Left colon (tissue), 2 donors: ENCODE measurements at regions not wholly inside any gene's neighbourhood (a gene's known extent, or its start where the extent isn't known, plus 50 kb on each side); places are given as distances from the start of the nearest gene placed in this dataset.

Experiments
- ATAC-seq: fragments of 200-7000 bp; cut with Tn5 transposase; one replicate; pipeline ENCODE4 v1.9.1; 2020; ENCODE audit warnings: mild to moderate bottlenecking, moderate library complexity
- DNase-seq, 2 donors: peaks; one replicate each; pipeline ENCODE4 v3.0.0-alpha.2; 2020
- intact Hi-C, 2 donors: fragments of 100-400 bp; cut with DNase I in 1 of 2; cut with micrococcal nuclease in 1 of 2; formaldehyde crosslinking; loops; one replicate each; pipeline versions ENCODE4 v1.11.2 to v1.14.0; 2022; cut with DNase I, micrococcal nuclease
- donor health status: DM: no; HTN: no; CAD: no.
- donor health status: DM: yes; HTN: yes; CAD: no.

DNA sequence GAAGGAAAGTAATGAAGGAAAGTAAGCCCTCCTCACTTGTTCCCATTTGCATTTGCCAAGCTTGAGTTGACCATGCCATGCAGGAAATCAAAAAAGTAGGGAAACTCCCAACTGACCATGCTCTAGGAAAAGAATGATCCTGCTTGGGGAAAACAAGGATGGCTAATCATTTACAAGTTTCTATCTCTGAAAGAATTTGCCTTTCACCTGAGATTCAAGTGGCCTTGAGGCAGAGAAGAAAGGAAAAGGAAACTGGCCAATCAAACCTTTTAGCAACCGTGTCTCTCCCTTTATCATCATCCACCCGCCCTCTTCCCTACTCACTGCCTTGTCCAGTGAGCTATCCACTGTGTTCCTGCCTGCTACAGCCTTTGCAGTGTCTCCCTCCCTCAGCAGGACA, 757.2 kb upstream of the SOX9 start:
- ATAC-seq: no peak
- intact Hi-C loops: no loop called here
- DNase-seq: no peak

GRCh38 chr17:71371809-71372208, 749.0 kb upstream of the SOX9 start:
- intact Hi-C loops: no loop called here
- DNase-seq: no peak
- ATAC-seq: no peak

- intact Hi-C loops: no loop called here
- ATAC-seq (no peak), DNase-seq (no peak)
These were observed 744.9 kb upstream of the SOX9 start for GRCh38 chr17:71375948-71376347.

DNA sequence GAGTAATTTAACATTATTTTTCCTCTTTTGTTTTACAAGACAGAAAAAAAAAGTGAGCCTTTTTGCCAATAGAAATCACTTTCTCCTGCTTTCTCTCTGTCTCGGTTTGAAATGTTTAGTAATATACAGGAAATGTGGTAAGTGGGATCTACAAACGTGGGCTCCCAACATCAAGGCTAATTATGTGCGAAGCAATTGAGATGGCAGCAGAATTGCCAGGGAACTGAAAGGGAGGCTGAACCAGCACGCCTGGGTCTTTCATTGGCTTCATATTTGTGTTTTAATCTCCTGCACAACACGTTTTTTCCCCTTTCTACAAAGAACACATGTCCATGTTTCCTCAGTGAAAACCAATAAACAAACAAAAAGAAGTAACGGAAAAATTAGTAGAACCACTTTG, 743.9 kb upstream of the SOX9 start:
- intact Hi-C loops: no loop called here
- ATAC-seq: no peak
- DNase-seq: no peak

GRCh38 chr17:71378036-71378435, 742.8 kb upstream of the SOX9 start:
- intact Hi-C loops: no loop called here
- ATAC-seq (no peak), DNase-seq (no peak)

- intact Hi-C loops: no loop called here
- no peak for DNase-seq
- ATAC-seq: no peak
These were observed 742.1 kb upstream of the SOX9 start for GRCh38 chr17:71378741-71379140.

DNA sequence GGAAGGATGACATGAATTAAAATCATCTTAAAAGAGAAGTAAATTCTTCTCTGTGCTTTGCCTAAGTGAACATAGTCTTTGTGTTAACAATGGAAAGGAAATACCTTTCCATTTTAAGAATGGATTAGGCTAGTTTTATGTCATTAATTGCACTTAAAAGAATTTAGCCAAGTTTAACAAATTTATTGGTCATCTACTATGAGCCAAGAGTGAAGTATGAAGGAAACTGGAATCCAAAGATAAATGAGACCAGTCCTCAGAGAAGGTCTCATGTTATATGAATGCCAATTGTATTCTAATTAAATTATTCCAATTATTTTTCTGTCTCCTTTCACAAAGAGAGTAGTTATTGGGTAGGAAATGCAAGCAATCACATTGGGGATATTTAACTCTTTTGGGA, 741.3 kb upstream of the SOX9 start:
- DNase-seq (no peak), ATAC-seq (no peak)
- intact Hi-C loops: no loop called here

DNA sequence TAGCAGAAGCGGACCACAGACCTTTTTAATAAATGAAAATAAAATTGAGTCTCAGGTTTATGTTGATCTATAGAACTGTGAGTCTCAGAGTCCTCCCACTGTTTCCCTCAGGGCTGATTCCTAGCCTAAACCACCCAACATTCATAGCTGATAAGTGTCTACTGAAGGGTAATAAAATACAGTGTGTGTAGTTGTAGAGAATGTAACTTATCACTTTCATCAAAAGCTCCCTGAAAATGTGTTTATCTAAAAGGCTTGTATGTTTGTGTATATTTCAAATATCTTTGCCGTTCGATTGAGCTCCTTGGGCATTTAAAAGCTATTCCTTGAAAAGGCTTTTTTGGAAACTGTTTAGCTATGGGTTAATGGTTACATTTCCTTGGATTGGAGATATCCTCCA, 740.3 kb upstream of the SOX9 start:
- DNase-seq (no peak), ATAC-seq (no peak)
- intact Hi-C loops: no loop called here

DNA sequence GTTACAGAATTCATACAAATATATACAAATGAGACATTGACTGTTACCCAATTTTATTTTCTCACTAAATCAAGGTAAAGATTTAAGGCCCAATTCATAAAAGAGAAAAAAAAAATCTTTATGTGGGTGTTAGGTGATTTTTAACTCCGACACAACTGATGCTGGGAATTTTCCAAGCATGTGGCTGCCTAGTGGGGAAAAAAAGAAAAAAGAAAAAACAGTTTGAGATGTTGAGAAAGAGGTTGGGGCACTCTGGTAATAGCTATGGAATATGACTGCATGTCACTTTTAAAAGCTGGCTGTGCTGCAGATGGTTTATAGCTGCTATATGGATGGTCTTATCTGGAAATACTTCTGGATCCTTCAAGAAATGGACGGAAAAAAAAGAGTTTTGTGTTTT, 739.9 kb upstream of the SOX9 start:
- no peak for ATAC-seq
- DNase-seq: no peak
- intact Hi-C loops: no loop called here

DNA sequence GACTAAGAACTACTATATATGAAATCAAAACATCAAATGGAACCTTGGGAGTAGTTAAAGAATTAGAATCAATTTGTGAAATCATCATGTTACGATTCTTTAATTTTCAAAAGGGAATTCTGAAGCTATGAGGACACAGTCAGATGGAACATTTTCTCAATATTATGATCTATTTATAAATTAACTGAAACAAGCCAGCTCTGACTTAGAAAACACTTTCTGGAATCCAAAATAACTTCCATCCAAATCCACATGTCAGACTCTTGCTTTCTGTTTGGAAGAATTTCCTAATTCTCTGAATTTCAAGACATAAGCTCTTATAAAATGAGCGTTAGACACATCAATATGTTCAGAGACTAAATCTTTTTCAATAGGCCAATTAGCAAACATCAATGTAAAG, 737.7 kb upstream of the SOX9 start:
- intact Hi-C loops: no loop called here
- ATAC-seq (no peak), DNase-seq (no peak)

DNA sequence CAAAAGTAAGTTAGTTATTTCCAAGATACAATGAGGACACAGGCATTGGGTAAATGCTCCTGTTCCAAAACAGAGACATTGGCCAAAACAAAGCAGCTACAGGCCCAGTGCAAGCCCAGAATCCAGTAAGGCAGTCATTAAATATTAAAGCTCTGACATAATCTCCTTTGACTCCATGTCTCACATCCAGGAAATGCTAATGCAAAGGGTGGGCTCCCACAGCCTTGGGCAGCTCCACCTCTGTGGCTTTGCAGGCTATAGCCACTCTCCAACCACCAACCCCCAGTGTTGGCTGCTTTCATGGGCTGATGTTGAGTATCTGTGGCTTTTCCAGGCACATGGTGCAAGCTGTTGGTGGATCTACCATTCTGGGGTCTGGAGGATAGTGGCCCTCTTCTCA, 733.4 kb upstream of the SOX9 start:
- no peak for DNase-seq
- ATAC-seq: no peak
- intact Hi-C loops: no loop called here

- intact Hi-C loops: no loop called here
- ATAC-seq (no peak), DNase-seq (no peak)
These were observed 727.9 kb upstream of the SOX9 start for GRCh38 chr17:71392715-71393567.

DNA sequence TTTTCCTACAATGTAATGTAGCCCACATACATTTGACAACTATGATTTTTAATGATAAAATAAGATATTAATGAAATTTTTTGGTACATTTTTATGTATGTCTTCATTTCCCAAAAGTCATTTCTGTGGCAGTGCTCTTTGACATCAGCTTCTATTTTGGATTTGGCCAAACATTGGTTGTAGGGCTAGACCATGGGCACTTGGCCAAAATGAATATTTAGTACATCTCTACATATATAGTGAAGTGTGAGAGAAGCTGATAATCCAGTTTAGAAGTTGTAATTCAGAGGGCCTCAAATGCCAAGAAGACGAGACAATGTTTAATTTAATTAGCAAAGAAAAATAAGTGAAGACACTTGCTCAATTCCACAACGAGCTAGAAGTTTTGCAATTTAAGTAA, 724.9 kb upstream of the SOX9 start:
- DNase-seq (no peak), ATAC-seq (no peak)
- intact Hi-C loops: no loop called here

DNA sequence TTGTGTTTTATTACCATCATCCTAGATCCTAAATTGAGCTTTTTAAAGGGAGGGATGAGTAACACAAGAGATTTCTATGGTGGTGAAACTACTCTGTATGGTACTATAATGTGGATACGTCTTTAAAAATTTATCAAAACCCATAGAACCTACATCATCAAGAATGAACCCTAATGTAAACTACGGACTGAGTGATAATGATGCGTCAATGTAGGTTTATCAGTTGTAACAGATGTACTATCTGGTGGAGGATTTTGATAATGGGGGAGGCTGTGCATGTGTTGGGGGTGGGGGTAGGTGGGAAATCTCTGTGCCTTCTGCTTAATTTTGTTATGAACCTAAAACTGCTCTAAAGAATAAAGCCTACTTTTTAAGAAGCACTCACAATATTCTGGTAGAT, 724.1 kb upstream of the SOX9 start:
- intact Hi-C loops: no loop called here
- DNase-seq (no peak), ATAC-seq (no peak)

GRCh38 chr17:71398025-71398424, 722.8 kb upstream of the SOX9 start:
- intact Hi-C loops: no loop called here
- no peak for ATAC-seq
- no peak for DNase-seq

- DNase-seq (no peak), ATAC-seq (no peak)
- intact Hi-C loops: no loop called here
These were observed 722.0 kb upstream of the SOX9 start for GRCh38 chr17:71398800-71399219.

DNA sequence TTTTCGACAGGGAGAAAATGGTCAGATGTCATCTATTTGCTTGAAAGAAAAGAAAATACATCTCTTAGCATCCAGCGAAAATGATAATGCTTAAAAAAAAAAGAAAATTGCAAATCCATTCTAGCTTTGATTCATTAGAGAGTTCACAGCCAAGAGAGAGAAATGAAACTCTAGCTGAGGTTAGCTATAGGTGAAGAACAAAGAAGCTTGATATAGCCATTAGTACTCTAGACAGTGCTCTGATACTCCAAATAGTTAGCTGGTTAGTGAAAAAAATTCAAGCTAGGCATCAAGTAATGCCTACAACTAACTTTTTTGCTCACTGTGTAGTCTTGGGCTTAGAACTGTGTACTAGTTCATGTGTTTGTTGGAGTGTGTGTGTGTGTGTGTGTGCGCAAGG, 721.6 kb upstream of the SOX9 start:
- intact Hi-C loops: no loop called here
- DNase-seq (no peak), ATAC-seq (no peak)

DNA sequence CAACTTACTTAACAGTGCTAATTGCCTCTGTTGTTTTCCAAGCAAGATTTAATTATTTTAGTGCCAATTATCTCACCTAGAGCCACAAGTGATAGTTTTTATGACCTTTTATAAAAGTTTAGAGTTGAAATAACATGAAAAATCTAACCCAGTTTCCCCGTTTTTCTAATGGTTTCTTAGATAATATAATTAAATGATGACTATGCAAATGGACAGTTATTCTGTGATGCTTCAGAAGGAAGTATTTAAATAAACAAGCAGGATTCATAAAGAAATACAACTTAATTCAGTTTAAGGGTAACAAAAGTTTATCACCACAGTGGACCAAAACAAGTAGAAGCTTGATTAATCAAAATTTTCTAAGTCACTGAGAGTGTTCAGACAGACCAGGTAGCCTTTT, 721.2 kb upstream of the SOX9 start:
- no peak for ATAC-seq
- DNase-seq: no peak
- intact Hi-C loops: no loop called here

DNA sequence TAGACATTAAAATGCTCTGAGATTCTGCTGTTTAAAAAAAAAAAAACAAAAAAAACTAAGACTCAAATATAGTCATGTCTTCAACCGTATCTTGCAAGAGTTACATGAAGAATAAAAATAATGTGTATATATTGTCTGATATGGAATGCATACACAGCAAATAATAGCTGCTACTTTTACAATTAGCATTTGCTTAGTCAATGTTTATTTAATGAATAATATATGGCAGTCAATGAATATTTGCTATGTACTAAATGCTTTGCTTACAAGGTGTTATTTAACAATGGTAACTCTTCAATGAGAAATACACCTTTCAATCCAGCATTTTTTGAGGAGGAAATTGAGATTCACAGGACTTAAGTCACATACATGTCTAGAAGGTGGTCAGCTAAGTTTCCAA, 718.8 kb upstream of the SOX9 start:
- intact Hi-C loops: no loop called here

GRCh38 chr17:71402661-71403141, 718.1 kb upstream of the SOX9 start:
- DNase-seq (no peak), ATAC-seq (peak; percentile 62)
- intact Hi-C loops: no loop called here

More for the DNA sequence above, 718.8 kb upstream of the SOX9 start:
- DNase-seq (no peak), ATAC-seq (no peak)

- no peak for DNase-seq
- intact Hi-C loops: no loop called here
- ATAC-seq: no peak
These were observed 715.7 kb upstream of the SOX9 start for GRCh38 chr17:71405101-71405500.
